ENCODE measurements at regions not wholly inside any gene's neighbourhood (a gene's known extent, or its start where the extent isn't known, plus 50 kb on each side); places are given as distances from the start of the nearest gene placed in this dataset.

- no peak for TF ChIP-seq CTCF (conservative IDR thresholded peaks at IDR 0.05; ENCODE audit: low read depth, low read length)
- H3K4me3 ChIP-seq (ENCODE audit: low read length) = no peak overlapping the region
- DNase-seq (ENCODE audit: low read depth) = no peak
Measured at GRCh38 chr2:182573553-182573952, 142.5 kb upstream of the DNAJC10 start.

DNA sequence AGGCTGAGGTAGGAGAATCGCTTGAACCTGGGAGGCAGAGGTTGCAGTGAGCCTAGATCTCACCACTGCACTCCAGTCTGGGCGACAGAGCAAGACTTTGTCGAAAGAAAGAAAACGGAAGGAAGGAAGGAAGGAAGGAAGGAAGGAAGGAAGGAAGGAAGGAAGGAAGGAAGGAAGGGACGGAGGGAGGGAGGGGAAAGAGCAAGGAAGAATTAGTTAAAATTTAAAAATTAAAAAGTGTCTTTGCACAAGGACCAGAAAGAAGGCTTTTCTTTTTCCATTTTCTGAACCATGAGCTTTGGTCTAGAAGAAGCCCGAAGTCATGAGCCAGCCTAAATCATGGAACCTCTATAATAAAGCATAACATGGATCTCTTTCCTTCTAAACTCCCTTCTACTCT, 138.2 kb upstream of the DNAJC10 start:
- DNase-seq (ENCODE audit: low read depth) = no peak
- TF ChIP-seq CTCF (conservative IDR thresholded peaks at IDR 0.05; ENCODE audit: low read depth, low read length) = no peak
- H3K4me3 ChIP-seq (ENCODE audit: low read length) = no peak overlapping the region

DNA sequence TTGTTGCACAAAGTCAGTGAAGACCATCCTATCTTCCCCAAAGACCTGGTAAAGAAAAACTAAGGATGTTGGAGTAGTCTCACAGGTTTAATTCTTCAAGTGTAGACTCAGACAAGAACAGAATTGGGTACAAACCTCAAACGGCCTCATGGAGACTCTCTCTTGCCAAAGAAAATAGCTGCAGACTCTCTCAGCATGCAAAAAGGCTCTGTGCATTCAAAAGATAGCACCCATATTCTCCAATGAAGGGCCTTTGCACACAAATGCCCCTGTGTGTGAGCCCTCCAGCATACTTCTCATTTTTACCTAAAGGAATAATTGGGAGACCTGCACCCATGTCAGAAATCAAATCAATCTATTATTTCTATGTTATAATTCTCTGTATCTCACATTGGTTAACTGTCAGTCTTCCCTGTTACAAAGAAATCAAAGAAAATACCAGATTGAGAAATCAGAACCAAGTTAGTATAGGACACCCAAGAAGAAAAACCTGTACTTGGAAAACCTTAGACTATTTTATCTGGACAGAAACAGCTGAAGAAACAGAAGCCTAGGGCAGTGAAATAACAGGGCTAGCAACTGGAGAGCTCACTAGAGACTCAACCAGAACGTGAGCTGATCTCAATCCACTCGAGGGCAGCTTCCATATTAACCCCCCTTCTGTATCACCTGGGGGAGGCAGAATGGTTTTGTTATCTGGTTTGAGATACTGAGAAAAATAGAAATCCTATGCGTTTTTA, 134.7 kb upstream of the DNAJC10 start:
- DNase-seq (ENCODE audit: low read depth) = no peak
- TF ChIP-seq CTCF (conservative IDR thresholded peaks at IDR 0.05; ENCODE audit: low read depth, low read length) = no peak
- H3K4me3 ChIP-seq (ENCODE audit: low read length) = no peak overlapping the region

- no peak for TF ChIP-seq CTCF (conservative IDR thresholded peaks at IDR 0.05; ENCODE audit: low read depth, low read length)
Measured at GRCh38 chr2:182584462-182584861, 131.6 kb upstream of the DNAJC10 start.

DNA sequence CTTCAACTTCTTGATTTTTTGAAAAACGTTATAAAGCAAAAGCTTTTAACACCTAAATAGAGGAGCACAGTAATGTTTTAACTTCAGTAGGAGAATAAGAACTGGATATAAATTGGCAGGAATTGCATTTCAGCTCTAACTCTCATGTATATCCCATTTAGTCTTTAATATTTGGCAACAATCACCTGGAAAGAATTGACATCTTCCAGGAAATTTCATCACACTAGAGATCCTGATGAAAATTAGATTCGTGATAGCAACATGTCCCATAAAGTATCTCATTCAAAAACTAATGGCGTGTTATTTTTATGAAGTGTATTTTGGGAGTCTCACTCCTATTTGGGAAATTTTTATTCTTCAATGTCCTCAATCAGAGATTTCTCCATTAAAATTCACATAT, 131.1 kb upstream of the DNAJC10 start:
- no peak overlapping the region for H3K4me3 ChIP-seq (ENCODE audit: low read length)
- no peak for TF ChIP-seq CTCF (conservative IDR thresholded peaks at IDR 0.05; ENCODE audit: low read depth, low read length)
- DNase-seq (ENCODE audit: low read depth) = no peak

More at GRCh38 chr2:182584462-182584861, 131.6 kb upstream of the DNAJC10 start:
- H3K4me3 ChIP-seq (ENCODE audit: low read length) = no peak overlapping the region
- DNase-seq (ENCODE audit: low read depth) = no peak

DNA sequence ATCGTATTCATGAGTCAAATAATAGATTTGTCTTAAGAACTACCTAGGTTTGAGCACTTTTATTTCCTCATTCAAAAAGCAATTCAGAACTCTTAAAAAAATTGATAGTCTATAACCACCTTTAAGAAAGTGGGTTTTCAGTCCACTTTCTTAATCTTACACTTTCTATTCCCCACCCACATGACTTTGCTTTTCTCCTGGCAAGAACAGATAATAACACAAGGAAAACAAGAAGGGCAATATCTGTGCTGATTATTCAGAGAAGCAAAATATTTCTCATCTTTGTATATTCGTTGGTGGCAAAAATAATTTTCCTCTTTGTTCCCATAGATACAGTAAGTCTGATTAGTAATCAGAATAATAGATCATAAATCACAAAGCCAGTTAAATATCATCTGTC, 130.6 kb upstream of the DNAJC10 start:
- TF ChIP-seq CTCF (conservative IDR thresholded peaks at IDR 0.05; ENCODE audit: low read depth, low read length) = no peak
- no peak overlapping the region for H3K4me3 ChIP-seq (ENCODE audit: low read length)
- no peak for DNase-seq (ENCODE audit: low read depth)

- no peak for TF ChIP-seq CTCF (conservative IDR thresholded peaks at IDR 0.05; ENCODE audit: low read depth, low read length)
- DNase-seq (ENCODE audit: low read depth) = no peak
Measured at GRCh38 chr2:182586426-182586825, 129.6 kb upstream of the DNAJC10 start.

More at GRCh38 chr2:182586426-182586825, 129.6 kb upstream of the DNAJC10 start:
- H3K4me3 ChIP-seq (ENCODE audit: low read length) = no peak overlapping the region

All from retinal pigment epithelial cell (primary cell).